Uterus (tissue), 3 donors: ENCODE measurements at regions not wholly inside any gene's neighbourhood (a gene's known extent, or its start where the extent isn't known, plus 50 kb on each side); places are given as distances from the start of the nearest gene placed in this dataset.

Experiments
- DNase-seq, 2 donors: peaks; one replicate each; pipeline ENCODE4 v3.0.0-alpha.2; 2019 to 2020
- H3K27ac ChIP-seq, 2 donors: fragments of 200-600 bp; sonication (generic); 1 replicate in 1 of 2; 2 replicates in 1 of 2; pipeline ENCODE4 v1.5.1; 2016 to 2018
- H3K27me3 ChIP-seq, 2 donors: fragments of 200-600 bp; sonication (generic); one replicate each; pipeline ENCODE4 v1.5.1; 2018 to 2019; ENCODE audit warnings: control low read depth in 1 of 2
- H3K36me3 ChIP-seq, 2 donors: fragments of 200-600 bp; sonication (generic); one replicate each; pipeline ENCODE4 v1.5.1; 2019; ENCODE audit warnings: control low read depth in 1 of 2
- H3K4me1 ChIP-seq, 2 donors: fragments of 200-600 bp; sonication (generic); one replicate each; pipeline ENCODE4 v1.5.1; 2018 to 2019; ENCODE audit warnings: control low read depth in 1 of 2
- H3K4me3 ChIP-seq, 2 donors: fragments of 200-600 bp; sonication (generic); 1 replicate in 1 of 2; 2 replicates in 1 of 2; pipeline ENCODE4 v1.5.1; 2018 to 2019; ENCODE audit warnings: mild to moderate bottlenecking in 1 of 2
- H3K9me3 ChIP-seq, 2 donors: fragments of 200-600 bp; sonication (generic); one replicate each; pipeline ENCODE4 v1.5.1; 2019; ENCODE audit warnings: control low read depth in 1 of 2
- POLR2A ChIP-seq, 2 donors: fragments of 450-650 bp; IDR thresholded peaks; one replicate each; pipeline ENCODE4 v1.6.1; 2016; ENCODE audit warnings: antibody characterized with exemption in 2 of 2, mild to moderate bottlenecking in 1 of 2, moderate library complexity in 1 of 2
- intact Hi-C: fragments of 100-400 bp; cut with DNase I; formaldehyde crosslinking; loops from one replicate; pipeline ENCODE4 v1.15.1; 2023; ENCODE audit warnings: low total_unique reads
- TF ChIP-seq, protein P1 (sequence below), 4 experiments: fragments of 200-600 bp in 2 of 4; fragments of 450-650 bp in 2 of 4; sonication (generic) in 2 of 4; IDR thresholded peaks; one replicate each; pipeline ENCODE4 v1.5.1; 2016 to 2019; ENCODE audit warnings: antibody characterized with exemption in 4 of 4, mild to moderate bottlenecking in 2 of 4, moderate library complexity in 1 of 4
- donor health status: DM: yes; HTN: yes; CAD: no.

DNA sequence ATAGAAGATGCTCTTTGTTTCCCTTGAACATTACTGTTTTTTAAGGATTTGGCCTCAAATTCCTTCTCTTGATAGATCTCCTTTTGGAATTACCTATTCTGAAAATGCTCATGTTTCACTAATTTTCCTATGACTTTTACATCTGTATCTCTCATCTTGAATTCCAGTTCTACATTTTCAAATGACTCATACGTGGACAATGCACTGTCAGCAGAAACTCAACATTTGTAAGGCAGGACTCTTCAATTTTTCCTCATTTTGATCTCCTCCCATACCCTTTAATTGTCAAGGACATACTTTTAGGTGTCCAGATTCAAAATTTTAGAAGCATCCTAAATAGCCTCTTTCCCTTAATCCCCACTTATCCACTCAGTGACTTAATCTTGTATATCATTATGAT is 341.0 kb upstream of the RASGRP1 start:
- Histone ChIP-seq H3K4me1 (no peaks in the 10 kb centered on the region), H3K9me3 (no peaks in the 10 kb centered on the region), H3K27me3 (no peaks in the 10 kb centered on the region), H3K36me3 (no peaks in the 10 kb centered on the region), H3K4me3 (no peak overlapping the region), H3K27ac (no peak overlapping the region)
- TF ChIP-seq, protein P1, sequence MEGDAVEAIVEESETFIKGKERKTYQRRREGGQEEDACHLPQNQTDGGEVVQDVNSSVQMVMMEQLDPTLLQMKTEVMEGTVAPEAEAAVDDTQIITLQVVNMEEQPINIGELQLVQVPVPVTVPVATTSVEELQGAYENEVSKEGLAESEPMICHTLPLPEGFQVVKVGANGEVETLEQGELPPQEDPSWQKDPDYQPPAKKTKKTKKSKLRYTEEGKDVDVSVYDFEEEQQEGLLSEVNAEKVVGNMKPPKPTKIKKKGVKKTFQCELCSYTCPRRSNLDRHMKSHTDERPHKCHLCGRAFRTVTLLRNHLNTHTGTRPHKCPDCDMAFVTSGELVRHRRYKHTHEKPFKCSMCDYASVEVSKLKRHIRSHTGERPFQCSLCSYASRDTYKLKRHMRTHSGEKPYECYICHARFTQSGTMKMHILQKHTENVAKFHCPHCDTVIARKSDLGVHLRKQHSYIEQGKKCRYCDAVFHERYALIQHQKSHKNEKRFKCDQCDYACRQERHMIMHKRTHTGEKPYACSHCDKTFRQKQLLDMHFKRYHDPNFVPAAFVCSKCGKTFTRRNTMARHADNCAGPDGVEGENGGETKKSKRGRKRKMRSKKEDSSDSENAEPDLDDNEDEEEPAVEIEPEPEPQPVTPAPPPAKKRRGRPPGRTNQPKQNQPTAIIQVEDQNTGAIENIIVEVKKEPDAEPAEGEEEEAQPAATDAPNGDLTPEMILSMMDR (IDR thresholded peaks at IDR 0.05): no peak
- TF ChIP-seq POLR2A (IDR thresholded peaks at IDR 0.05): no peak
- intact Hi-C loops: no loop called here
- DNase-seq: no peak

DNA sequence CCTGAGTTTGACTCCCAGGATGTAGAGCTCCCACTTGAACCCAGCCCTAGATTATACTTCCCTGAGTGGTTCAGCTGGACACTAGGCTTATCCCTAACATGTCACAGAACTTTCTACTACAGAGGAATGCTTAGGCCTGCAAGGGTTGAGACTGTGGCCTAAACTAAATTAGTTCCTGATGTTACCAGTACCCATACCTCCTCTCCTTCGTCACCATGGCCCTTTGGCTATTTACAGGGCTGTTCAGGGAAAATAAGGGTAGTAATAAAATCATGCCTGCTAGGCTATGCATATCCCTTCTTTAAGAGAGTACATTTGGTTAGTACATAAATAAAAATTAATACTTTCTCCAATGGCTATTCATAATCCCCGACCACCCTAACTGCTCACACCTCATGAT is 356.4 kb upstream of the RASGRP1 start:
- no peak for DNase-seq
- Histone ChIP-seq H3K27ac (no peak overlapping the region), H3K36me3 (no peaks in the 10 kb centered on the region), H3K4me3 (no peak overlapping the region), H3K27me3 (no peaks in the 10 kb centered on the region), H3K4me1 (no peaks in the 10 kb centered on the region), H3K9me3 (no peaks in the 10 kb centered on the region)
- no peak for TF ChIP-seq POLR2A (IDR thresholded peaks at IDR 0.05)
- TF ChIP-seq, protein P1 (IDR thresholded peaks at IDR 0.05): no peak
- intact Hi-C loops: no loop called here

DNA sequence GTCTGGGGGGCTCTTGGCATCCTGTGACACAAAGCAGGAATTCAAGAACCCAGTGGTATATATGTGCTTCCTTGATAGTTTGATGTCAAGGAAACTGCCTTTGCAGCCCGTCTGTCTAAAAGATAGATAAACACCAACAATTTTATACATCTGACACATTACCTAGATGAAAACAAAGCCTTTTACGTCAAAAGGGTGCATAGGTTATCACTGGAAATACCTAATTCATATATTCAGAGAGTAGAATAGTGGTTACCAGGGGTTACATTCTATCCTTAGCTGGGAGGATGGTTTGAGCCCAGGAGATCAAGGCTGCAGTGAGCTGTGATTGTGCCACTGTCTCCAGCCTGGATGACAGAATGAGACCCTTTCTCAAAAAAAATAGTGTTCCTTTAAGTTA is 356.9 kb upstream of the RASGRP1 start:
- H3K27me3 ChIP-seq: no peaks in the 10 kb centered on the region
- DNase-seq: no peak
- no peaks in the 10 kb centered on the region for H3K9me3 ChIP-seq
- H3K4me3 ChIP-seq: no peak overlapping the region
- H3K27ac ChIP-seq: no peak overlapping the region
- no peaks in the 10 kb centered on the region for H3K4me1 ChIP-seq
- intact Hi-C loops: no loop called here
- no peaks in the 10 kb centered on the region for H3K36me3 ChIP-seq
- TF ChIP-seq POLR2A (IDR thresholded peaks at IDR 0.05): no peak

DNA sequence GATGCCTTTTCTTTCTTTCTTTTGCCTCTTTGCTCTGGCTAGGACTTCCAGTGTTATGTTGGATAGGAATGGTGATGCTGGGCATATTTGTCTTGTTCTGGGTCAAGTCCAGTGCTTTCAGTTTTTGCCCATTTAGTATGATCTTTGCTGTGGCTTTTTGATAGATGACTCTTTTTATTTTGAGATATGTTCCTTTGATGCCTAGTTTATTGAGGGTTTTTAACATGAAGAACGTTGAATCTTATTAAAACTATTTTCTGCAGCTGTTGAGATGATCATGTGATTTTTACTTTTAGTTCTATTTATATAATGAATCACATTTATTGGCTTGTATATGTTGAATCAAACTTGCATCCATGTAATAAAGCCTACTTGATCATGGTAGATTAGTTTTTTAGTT is 363.8 kb upstream of the RASGRP1 start:
- Histone ChIP-seq H3K4me1 (no peaks in the 10 kb centered on the region), H3K36me3 (no peaks in the 10 kb centered on the region), H3K27me3 (no peaks in the 10 kb centered on the region), H3K4me3 (no peak overlapping the region), H3K27ac (no peak overlapping the region), H3K9me3 (no peaks in the 10 kb centered on the region)
- no peak for DNase-seq
- TF ChIP-seq, protein P1 (IDR thresholded peaks at IDR 0.05): no peak
- no peak for TF ChIP-seq POLR2A (IDR thresholded peaks at IDR 0.05)
- intact Hi-C loops: no loop called here

DNA sequence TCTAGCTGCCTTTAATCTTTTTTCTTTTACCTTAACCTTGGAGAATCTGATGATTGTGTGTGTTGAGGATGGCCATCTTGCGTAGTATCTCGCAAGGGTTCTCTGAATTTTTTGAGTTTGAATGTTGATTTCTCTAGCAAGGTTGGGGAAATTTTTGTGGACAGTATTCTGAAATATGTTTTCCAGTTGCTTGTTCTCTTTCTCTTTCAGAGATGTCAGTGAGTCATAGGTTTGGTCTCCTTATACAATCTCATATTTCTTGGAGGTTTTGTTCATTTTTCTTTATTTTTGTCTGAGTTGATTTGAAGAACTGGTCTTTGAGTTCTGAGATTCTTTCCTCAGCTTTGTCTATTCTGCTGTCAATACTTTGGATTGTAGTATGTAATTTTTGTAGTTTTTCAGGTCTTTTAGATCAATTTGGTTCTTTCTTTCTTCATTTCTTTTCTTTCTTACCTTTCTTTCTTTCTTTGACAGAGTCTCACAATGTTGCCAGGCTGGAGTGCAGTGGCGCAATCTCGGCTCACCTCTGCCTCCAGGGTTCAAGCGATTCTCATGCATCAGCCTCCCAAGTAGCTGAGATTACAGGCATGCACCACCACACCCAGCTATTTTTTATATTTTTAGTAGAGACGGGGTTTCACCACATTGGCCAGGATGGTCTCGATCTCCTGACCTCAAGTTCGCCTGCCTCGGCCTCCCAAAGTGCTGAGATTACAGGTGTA is 366.4 kb upstream of the RASGRP1 start:
- Histone ChIP-seq H3K36me3 (no peaks in the 10 kb centered on the region), H3K9me3 (no peaks in the 10 kb centered on the region), H3K4me1 (no peaks in the 10 kb centered on the region), H3K27ac (no peak overlapping the region), H3K4me3 (no peak overlapping the region), H3K27me3 (no peaks in the 10 kb centered on the region)
- TF ChIP-seq, protein P1 (IDR thresholded peaks at IDR 0.05): no peak
- no peak for TF ChIP-seq POLR2A (IDR thresholded peaks at IDR 0.05)
- intact Hi-C loops: no loop called here
- DNase-seq: no peak
